ENCODE measurements at regions not wholly inside any gene's neighbourhood (a gene's known extent, or its start where the extent isn't known, plus 50 kb on each side); places are given as distances from the start of the nearest gene placed in this dataset.

- no peak for TF ChIP-seq CTCF (tag by site-specific recombination; IDR thresholded peaks at IDR 0.05)
- TF ChIP-seq BCL6B (tag by site-specific recombination; IDR thresholded peaks at IDR 0.05): no peak
- TF ChIP-seq ZNF561 (tag by site-specific recombination; IDR thresholded peaks at IDR 0.05; ENCODE audit: borderline replicate concordance): no peak
- no peak for TF ChIP-seq KLF16 (tag by site-specific recombination; IDR thresholded peaks at IDR 0.05)
Measured at GRCh38 chr3:102125994-102126368, 276.7 kb downstream of the NFKBIZ start.

Measured in HEK293 (cell line).